GM04504 (cell line): ENCODE measurements at regions not wholly inside any gene's neighbourhood (a gene's known extent, or its start where the extent isn't known, plus 50 kb on each side); places are given as distances from the start of the nearest gene placed in this dataset.

Experiments used
- DNase-seq: peaks from one replicate; pipeline ENCODE4 v3.0.0-alpha.2; 2012; ENCODE audit warnings: low read depth

GRCh38 chr10:55374060-55374459 is 573.0 kb upstream of the PCDH15 start:
- no peak for DNase-seq

GRCh38 chr10:55369670-55370420 is 568.8 kb upstream of the PCDH15 start:
- peak; percentile 69 for DNase-seq

GRCh38 chr10:55368467-55368866 is 567.4 kb upstream of the PCDH15 start:
- DNase-seq, result no peak

GRCh38 chr10:55367555-55367954 is 566.5 kb upstream of the PCDH15 start:
- DNase-seq, result no peak

GRCh38 chr10:55358539-55358938 is 557.5 kb upstream of the PCDH15 start:
- DNase-seq, result no peak

GRCh38 chr10:55353414-55353813 is 552.4 kb upstream of the PCDH15 start:
- no peak for DNase-seq

- DNase-seq, result no peak
Observed at GRCh38 chr10:55351431-55351830, 550.4 kb upstream of the PCDH15 start.

GRCh38 chr10:55348534-55348933 is 547.5 kb upstream of the PCDH15 start:
- no peak for DNase-seq

- no peak for DNase-seq
Observed at GRCh38 chr10:55330486-55330885, 529.5 kb upstream of the PCDH15 start.

GRCh38 chr10:55329796-55330195 is 528.8 kb upstream of the PCDH15 start:
- DNase-seq, result no peak

- DNase-seq, result no peak
Observed at GRCh38 chr10:55320187-55320700, 519.2 kb upstream of the PCDH15 start.

GRCh38 chr10:55311848-55312635 is 511.0 kb upstream of the PCDH15 start:
- peak; percentile 3 for DNase-seq

- no peak for DNase-seq
Observed at GRCh38 chr10:55310143-55310542, 509.1 kb upstream of the PCDH15 start.

- no peak for DNase-seq
Observed at GRCh38 chr10:55305285-55305684, 504.3 kb upstream of the PCDH15 start.

- no peak for DNase-seq
Observed at GRCh38 chr10:55287346-55287745, 486.3 kb upstream of the PCDH15 start.

- DNase-seq, result no peak
Observed at GRCh38 chr10:55283031-55283430, 482.0 kb upstream of the PCDH15 start.

GRCh38 chr10:55280696-55281095 is 479.7 kb upstream of the PCDH15 start:
- no peak for DNase-seq

GRCh38 chr10:55277549-55277948 is 476.5 kb upstream of the PCDH15 start:
- no peak for DNase-seq

- no peak for DNase-seq
Observed at GRCh38 chr10:55274367-55274766, 473.3 kb upstream of the PCDH15 start.

GRCh38 chr10:55273946-55274345 is 472.9 kb upstream of the PCDH15 start:
- no peak for DNase-seq

- DNase-seq, result no peak
Observed at GRCh38 chr10:55272886-55273285, 471.9 kb upstream of the PCDH15 start.

GRCh38 chr10:55266797-55267196 is 465.8 kb upstream of the PCDH15 start:
- DNase-seq, result no peak

- DNase-seq, result no peak
Observed at GRCh38 chr10:55263327-55263726, 462.3 kb upstream of the PCDH15 start.
